Activated CD4-positive, CD25-positive, alpha-beta regulatory T cell treated with anti-CD3 and anti-CD28 coated beads, Interleukin-2, amount 50 U/mL, for 24 hours (primary cell): ENCODE measurements at regions not wholly inside any gene's neighbourhood (a gene's known extent, or its start where the extent isn't known, plus 50 kb on each side); places are given as distances from the start of the nearest gene placed in this dataset.
"Not testable (repeated sequence)": the region's sequence is repeated elsewhere in the genome, so short reads cannot be mapped to it uniquely, and the experiment has no call there.

Experiments used
- ATAC-seq, 2 donors: fragments of 150-1000 bp; cut with Tn5 transposase; one replicate each; pipeline ENCODE4 v1.10.0; 2021; ENCODE audit warnings: mild to moderate bottlenecking in 1 of 2, moderate library complexity in 1 of 2

DNA sequence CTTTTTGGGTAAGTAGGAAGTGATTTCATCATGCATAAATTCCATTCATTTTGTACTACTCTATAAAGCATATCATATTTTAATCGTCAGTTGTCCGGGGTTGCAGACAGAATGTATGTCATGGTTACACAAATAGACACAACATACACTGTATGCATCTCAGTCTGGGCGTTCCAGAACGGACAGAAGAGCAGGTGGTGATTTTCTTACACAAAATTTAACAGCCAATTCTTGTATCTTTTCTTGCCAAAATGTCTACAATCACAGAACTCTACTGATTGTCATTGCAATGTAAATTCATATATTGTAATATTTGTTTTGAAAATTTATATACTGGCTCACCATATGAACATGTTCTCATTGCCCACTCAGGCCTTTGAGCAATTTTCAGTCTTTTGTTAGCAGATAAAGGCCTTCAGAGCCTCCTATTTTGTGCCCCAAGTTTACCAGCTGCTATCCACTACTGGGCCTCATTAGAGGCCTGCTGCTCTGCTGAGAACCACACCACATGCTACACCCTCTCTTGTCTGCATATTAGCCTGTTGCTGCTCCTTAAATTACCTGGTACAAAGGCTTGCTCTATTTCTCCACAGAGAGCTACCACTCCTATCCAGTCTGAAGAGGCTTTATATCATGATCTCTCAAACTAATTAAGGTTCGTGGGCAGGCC is 61.5 kb downstream of the PRDM13 start:
- ATAC-seq, result no peak

DNA sequence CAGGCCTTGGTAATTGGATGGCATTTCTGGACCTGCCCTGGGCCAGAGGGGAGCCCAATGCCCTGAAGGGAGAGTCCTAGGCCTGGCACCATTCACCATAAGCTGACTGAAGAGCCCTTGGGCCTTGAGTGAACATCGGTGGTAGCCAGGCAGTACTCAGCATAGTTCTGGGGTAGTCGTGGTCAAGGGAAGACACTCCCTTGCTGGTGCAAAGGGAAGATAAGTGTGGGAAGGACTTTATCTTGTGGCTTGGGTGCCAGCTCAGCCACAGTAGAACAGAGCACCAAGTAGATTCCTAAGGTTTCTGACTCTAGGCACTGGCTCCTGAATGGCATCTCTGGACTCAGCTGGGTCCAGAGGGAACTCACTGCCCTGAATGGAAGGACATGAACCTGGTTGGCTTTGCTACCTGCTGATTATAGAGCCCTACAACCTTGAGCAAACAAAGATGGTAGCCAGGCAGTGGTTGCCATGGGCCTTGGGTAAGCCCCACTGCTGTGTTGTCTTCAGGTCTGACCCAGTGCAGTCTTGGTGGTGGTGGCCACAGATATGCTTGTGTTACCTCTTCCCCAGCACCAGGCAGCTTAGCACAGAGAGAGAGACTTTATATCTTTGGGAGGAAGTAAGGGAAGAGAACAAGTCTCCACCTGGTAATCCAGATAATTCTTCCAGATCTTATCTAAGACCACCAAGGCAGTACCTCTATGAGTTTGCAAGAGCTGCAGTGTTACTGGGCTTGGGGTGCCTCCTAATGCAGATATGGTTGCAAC is 83.5 kb downstream of the PRDM13 start:
- no peak for ATAC-seq

DNA sequence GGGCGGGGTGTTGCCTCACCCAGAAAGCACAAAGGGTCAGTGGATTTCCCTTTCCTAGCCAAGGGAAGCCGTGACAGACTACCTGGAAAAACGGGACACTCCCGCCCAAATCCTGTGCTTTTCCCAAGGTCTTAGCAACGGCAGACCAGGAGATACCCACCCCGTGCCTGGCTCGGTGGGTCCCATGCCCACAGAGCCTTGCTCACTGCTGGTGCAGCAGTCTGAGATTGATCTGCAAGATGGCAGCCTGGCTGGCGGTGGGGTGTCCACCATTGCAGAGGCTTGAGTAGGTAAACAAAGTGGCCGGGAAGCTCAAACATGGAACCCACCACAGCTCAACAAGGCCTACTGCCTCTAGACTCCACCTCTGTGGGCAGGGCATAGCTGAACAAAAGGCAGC is 95.7 kb downstream of the PRDM13 start:
- ATAC-seq, result not testable (repeated sequence)

DNA sequence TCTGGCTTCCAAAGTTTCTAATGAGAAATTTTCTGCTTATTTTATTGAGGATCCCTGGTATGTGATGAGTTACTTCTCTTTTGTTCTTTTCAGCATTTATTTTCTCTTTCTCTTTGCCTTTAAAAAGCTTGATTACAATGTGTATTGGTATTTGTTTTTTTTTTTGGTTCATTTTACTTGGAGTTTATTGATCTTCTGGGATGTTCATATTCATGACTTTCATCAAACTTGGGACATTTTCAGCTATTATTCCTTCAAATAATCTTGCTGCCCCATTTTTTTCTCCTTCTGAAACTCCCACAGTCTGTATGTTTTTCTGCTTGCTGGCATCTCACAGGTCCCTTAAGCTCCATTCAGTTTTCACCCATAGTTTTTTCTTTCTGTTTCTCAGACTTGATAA is 102.4 kb downstream of the PRDM13 start:
- ATAC-seq, result no peak

DNA sequence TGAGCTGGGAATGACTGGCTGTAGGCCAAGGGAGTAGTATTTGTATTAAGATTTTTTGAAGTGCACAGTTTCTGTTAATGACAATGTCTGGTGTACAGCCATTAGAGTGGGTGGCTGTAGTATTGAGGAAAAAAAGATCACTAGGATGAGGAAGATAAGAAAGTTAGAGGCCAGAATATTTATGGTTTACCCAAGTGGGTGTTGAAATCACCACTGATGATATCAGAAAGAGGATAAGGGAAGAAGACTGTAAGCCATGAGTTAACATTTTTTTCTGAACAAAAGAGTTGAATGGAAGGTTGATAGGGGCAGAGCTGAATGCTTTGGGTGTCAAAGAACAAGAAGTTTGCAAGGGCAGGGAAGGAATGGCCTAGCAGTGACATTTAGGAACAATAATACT is 104.7 kb downstream of the PRDM13 start:
- no peak for ATAC-seq

DNA sequence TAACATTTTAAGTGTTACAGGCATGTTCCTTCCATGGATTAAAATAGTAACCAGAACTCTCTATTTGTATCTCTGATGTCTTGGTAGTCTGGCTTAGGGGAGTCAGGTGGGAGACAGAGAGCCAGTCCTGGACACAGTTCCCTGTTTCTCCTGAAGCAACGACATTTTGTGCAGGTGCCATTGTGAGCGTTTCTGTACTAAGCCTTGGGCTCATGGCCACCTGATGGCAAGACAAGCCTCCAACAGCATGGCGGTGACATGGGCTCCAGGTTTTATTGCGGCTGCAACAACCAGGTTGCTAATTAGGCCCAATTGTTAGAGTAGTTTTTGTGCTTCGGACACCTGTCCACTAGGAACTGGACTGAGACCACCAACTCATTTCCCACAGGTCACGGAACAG is 105.3 kb downstream of the PRDM13 start:
- ATAC-seq, result no peak

DNA sequence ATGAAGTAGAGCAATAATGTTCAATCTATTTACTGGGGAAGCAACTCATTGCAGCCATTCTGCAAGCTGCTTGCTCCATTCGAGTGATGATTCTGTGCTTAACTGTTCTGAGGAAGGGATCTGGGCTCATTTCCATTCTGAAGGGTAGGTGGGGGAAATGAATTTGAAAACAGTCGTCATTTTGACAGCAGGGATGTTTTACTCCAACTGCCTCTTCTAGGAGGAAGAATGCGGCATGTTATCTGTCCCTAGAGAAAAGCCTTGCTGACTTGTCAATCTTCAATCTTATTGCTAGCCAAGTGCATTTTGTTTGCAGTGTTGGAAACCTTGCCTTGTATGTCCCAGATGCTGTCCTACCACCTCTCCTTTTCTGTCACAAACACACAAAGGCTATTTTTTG is 105.9 kb downstream of the PRDM13 start:
- ATAC-seq, result no peak

DNA sequence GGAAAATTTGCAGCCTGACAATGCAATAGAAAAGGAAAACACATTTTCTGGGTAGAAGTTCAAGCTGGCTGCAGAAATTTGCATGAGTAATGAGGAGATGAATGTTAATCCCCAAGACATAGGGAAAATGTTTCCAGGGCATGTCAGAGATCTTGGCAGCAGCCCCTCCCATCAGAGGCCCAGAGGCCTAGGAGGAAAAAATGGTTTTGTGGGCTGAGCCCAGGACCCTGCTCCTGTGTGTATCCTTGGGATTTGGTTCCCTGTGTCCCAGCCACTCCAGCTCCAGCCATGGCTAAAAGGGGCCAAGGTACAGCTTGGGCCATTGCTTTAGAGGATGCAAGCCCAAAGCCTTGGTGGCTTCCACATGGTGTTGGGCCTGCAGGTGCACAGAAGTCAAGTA is 115.4 kb downstream of the PRDM13 start:
- ATAC-seq, result not testable (repeated sequence)

DNA sequence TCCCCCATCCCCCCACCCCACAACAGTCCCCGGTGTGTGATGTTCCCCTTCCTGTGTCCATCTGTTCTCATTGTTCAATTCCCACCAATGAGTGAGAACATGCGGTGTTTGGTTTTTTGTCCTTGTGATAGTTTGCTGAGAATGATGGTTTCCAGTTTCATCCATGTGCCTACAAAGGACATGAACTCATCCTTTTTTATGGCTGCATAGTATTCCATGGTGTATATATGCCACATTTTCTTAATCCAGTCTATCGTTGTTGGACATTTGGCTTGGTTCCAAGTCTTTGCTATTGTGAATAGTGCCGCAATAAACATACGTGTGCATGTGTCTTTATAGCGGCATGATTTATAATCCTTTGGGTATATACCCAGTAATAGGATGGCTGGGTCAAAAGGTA is 123.6 kb downstream of the PRDM13 start:
- not testable (repeated sequence) for ATAC-seq

DNA sequence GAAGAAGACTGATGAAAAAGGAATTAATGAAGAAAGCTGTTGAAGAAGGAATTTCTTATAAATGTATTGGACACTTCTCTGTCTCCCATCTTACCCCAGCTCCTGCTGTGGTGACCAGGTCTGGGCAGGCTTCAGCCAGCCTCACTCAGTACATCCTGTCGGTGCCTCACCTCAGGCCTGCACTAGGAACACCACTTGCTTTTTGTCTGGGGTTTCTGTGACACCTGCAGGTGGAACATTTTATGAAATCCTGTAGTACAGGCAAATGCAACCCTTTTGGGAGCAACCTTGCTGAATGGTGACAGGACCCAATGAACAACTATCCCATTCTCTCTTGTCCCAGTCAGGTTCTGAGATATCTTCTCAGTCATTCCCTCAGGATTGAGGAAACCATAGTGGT is 129.7 kb downstream of the PRDM13 start:
- no peak for ATAC-seq

DNA sequence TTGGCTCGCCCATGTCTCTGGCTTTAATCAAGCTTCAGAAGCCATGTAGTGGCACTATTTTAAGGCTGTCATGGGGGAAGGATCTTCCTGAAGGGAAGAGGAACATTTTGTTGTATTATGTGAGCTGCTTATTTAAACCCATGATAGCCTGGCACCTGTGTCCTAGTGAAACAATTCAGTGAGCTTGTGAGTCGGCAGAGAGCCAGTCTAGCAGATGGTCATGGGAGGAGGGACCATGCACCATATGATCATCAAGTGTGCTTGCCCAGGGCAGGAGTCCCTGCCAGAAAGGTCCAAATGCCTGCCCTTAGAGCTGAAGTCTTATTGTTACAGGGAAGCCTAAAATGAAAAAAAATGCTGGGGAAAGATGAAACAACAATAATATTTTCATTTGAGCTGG is 132.9 kb downstream of the PRDM13 start:
- ATAC-seq, result no peak

DNA sequence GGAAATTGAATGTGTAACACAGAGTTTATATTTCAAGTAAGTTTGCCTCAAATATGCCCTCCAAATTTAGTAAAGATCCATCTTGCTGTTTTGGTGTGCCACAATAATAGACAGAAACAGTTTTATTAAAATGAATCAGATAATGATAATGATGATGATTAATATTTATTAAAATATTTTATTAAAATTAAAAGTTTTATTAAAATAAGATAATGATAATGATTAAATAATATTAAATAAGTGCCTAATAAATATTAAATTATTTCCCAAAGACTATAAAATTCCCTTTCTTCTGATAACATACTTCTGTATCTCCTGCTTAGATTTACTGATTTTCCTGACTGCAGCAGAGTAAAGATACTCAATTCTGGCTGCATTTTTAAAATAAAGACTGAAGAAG is 134.5 kb downstream of the PRDM13 start:
- ATAC-seq, result no peak

DNA sequence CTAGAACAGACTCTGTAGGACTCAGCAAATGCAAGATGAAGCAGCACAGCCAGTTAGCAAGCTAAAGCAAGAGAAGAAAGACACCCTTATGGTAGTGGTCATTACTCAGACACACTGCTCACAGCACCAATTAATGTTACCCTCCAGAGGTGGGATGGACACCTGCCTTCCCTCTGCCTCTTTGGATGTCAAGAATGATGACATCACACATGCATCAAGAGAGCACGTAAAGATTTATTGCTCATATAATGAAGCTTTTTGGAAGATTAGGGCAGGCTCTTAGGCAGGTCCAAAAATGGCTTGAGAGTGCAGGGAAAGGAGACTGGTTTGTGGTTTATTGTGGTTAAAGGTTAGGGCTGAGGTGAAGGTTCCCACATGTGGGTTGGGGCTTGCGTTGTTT is 137.0 kb downstream of the PRDM13 start:
- no peak for ATAC-seq

DNA sequence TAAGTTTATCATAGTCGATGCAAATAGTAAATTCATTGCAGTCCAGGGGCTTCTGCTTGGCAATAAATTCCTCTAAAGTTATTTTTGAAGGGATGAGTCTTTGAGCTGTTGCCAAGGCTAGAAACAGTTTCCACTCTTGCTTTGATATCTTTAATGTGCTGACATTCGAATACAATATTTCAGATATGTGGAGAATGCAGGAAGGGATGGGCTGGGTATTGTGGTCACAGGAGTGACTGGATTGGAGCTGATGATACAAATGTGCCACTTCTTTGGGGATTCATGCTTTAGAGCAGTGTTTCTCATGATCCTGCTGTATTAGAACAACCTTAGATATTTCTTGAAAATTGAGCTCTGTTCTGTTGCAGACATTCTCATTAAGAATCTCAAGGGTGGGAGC is 139.0 kb downstream of the PRDM13 start:
- no peak for ATAC-seq

DNA sequence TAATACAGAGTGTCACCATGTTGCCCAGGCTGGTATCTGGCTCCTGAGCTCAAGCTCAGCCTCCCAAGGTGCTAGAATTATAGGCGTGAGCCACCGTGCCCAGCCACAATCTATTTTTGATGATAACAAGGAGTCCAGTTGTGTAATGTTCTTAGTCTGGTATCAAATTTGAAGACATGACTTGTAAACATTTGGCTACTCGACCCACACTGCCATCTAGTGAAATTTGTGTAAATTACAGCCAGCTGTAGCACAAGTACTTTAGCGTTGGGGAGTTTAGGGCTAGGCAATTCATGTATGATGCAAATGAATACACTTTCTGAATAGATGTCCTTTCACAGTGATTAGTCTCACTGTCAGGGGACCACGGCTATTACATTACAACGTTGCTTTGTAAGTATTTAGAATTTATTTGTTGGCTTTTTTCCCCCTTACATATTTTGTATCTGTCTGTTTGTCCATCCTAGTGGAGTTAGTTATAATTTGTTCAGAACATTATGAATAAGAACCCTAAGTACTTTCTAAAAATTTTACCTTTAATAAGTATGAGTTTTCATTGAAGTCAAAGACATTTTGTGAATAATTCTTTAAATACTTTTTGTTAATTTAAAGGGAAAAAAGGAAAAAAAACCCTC is 139.7 kb downstream of the PRDM13 start:
- peak; percentile 41 to 59 for ATAC-seq

DNA sequence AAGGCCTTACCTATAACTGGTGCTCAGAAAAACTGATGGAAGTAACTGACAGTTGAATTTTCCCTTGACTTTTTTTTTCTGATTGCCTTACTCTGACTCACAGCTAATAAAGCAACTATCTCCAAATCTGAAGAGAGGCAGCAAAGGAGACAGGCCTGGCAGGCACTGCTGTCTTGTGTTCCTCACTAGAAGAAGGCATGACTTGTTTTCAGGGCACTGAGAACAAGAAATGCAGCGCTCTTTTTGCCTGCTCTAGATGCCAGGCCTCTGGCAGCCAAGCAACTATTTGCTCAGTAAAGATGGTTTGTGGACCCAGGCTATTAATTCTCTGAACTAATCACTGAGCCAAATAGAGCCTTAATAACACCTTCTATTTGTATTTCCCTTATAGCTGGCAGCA is 155.1 kb downstream of the PRDM13 start:
- no peak for ATAC-seq

DNA sequence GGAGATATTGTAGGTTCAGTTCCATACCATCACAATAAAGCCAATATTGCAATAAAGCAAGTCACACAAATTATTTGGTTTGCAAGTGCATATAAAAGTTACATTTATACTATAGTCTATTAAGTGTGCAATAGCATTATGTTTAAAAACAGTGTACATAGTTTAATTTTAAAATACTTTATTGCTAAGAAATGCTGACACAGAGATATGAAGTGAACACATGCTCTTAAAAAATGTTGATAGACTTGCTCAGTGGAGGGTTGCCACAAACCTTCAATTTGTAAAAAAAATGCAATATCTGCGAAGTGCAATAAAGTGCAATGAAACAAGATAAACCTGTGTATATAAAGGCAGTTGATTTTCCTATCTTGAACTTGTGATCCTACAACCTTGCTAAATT is 161.5 kb downstream of the PRDM13 start:
- ATAC-seq, result no peak

DNA sequence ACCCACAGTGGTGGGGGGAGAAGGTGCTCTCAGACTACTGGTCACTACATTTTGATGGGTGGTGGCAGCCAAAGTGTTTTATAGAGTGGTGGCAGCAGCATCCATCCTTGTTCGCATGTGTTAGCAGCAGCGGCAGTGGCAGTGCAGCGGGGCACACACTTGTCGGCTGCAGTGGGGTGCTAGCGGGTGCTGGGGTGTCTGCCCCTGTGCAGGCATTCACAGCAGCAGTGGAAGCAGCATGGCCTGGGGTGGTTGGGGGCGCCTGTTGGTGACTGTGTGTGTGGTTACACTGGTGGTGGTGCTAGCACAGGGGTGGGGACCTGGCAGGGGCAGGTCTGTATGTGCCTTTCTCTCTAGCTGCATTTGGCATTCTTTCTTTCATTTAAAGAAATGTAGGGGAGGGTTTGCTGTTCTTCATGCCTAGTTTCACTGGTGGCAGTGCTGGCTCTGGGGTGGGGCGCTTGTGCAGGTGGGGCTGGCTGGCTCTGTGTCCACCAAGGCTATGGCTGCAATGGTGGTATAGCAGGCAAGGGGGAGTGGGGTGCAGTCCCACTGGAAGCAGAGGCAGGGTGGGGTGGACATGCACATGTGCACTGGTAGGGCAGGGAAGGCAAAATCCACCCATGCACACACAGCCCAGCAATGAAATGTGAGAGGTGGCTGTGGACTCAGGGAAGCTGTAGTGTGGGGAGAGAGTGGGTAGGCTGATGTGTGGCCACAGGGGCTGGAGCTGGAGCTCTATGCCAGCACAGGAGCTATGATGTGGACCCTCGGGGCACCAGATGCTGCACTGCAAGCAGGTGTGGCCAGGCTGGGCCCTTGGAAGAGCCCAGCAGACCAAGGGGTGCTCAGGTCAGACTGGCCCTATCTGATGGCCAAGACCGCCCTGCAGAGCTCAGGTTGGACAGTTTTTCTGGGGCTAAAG is 173.3 kb downstream of the PRDM13 start:
- ATAC-seq, result no peak

DNA sequence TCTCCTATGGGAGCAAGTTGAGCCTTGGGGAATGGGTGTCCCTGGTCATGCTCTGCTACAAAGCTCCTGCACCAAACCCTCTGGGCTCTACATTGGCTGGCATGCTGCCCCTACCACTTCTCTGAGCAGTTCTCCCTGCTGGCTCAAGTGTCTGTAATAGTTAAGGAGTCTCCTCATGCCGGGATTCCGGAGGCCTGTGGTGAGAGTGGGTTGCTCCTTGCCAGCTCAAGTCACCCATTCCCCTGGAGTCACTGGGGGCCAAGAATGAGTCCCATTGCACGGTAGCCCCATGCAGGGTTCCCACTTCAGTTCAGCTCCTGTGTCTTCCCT is 173.9 kb downstream of the PRDM13 start:
- ATAC-seq, result no peak

DNA sequence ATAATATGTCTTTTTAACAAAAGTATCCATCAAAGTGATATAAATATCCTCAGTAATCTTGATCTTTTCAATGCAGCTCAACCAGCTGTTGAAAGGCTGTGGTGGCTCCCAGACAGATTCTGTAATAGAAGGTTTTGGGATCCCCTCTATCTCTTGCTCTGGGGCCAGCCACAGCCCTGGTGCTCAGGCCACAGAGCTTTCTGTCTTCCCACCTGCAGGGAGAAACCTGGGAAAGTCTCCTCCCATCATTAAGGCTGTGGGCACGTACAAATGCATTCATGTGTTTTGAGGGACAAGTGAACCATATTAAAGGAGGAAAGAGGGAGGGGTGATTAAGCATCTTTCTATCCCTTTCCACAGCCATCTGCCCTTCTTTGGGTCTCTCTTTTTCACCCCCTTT is 183.1 kb downstream of the PRDM13 start:
- ATAC-seq, result no peak

DNA sequence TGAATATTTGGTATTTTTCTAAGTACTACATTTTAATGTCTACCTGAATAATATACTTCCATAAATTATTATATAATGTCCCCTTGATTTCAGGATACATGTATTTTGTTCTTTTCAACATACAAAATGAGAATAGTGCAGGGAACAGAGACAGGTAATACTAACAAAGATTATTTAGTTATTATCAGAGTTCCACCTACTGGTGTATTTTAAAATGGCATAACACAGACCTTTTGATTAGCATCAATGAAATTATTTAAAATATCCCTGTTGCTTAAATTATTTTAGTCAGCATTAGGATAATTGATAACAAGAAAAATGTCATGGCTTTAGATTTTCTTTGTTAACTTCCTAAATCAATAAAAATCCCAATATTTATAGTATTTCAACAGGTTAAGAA is 184.0 kb downstream of the PRDM13 start:
- ATAC-seq, result no peak

DNA sequence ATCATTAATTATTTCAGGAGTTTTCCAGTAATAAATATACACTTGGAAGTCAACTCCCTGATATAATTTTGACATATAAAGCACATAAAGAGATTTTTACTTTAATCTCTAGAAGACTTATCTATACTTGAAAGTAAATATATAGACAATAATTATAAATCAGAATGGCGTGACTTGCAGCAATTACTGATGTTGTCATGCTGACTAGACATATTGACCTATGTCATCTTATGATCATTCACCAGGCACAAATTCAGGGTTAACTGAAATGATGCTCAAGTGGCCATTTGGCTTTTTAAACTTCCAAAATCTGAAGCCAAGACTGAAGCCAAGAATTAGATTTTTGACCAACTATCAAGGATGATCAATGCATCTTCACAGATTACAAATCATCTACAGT is 192.2 kb downstream of the MCHR2 start:
- no peak for ATAC-seq

DNA sequence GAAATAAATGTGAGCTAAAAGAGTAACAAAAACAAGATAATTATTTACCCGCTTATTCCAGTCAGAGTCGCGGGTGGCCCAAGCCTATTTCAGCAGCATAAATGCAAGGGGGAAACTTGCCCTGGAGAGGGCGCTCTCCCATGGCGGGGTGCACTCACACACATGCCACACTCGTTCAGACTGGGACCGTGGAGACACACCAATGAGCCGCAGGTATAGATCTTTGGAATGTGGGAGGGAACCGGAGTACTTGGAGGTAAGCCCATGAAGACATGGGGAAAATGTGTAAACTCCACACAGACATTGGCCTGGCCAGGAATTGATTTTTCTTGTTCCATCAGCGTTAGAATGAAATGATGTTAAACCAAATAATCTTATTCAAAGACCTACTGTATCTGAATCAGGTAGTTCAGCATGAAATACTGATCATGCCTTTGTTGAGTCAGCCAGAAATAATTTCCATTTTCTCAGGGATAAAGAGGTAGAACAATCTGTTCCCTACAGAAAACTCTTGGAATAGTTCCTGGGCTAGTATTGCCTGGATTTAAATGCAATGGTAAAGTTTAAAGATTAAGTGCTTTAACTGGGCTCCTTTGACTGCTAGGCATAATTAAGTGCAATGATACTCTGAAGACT is 191.5 kb downstream of the MCHR2 start:
- ATAC-seq, result no peak
